NCI-H2196 treated with DMSO at 0.1 percent for 48 hours (cell line): ENCODE measurements at regions not wholly inside any gene's neighbourhood (a gene's known extent, or its start where the extent isn't known, plus 50 kb on each side); places are given as distances from the start of the nearest gene placed in this dataset.
"Not testable (repeated sequence)": the region's sequence is repeated elsewhere in the genome, so short reads cannot be mapped to it uniquely, and the experiment has no call there.

Experiments used
- DNase-seq: peaks from one replicate; lab custom pipeline; 2025; ENCODE audit not compliant: unreplicated experiment; lab: John Stamatoyannopoulos, UW

- DNase-seq, result not testable (repeated sequence)
These were observed 160.0 kb downstream of the FOXL1 start for GRCh38 chr16:86738322-86738721.

GRCh38 chr16:86739178-86739577, 160.8 kb downstream of the FOXL1 start:
- DNase-seq, result no peak

GRCh38 chr16:86739808-86740207, 161.5 kb downstream of the FOXL1 start:
- no peak for DNase-seq

- no peak for DNase-seq
These were observed 161.9 kb downstream of the FOXL1 start for GRCh38 chr16:86740298-86740697.

- DNase-seq, result no peak
These were observed 162.8 kb downstream of the FOXL1 start for GRCh38 chr16:86740906-86741799.

GRCh38 chr16:86747761-86748160, 169.4 kb downstream of the FOXL1 start:
- no peak for DNase-seq

GRCh38 chr16:86748652-86749051, 170.3 kb downstream of the FOXL1 start:
- no peak for DNase-seq

- DNase-seq, result no peak
These were observed 173.0 kb downstream of the FOXL1 start for GRCh38 chr16:86751076-86752030.

GRCh38 chr16:86752582-86753175, 174.3 kb downstream of the FOXL1 start:
- no peak for DNase-seq

- no peak for DNase-seq
These were observed 175.1 kb downstream of the FOXL1 start for GRCh38 chr16:86753399-86753798.

- no peak for DNase-seq
These were observed 177.2 kb downstream of the FOXL1 start for GRCh38 chr16:86755571-86756006.

- no peak for DNase-seq
These were observed 178.7 kb downstream of the FOXL1 start for GRCh38 chr16:86756882-86757703.

GRCh38 chr16:86757704-86758040, 179.3 kb downstream of the FOXL1 start:
- DNase-seq, result no peak

- DNase-seq, result no peak
These were observed 180.6 kb downstream of the FOXL1 start for GRCh38 chr16:86758932-86759331.

GRCh38 chr16:86761111-86762031, 183.0 kb downstream of the FOXL1 start:
- DNase-seq, result no peak

GRCh38 chr16:86762095-86762494, 183.7 kb downstream of the FOXL1 start:
- DNase-seq, result no peak

GRCh38 chr16:86763819-86764218, 185.5 kb downstream of the FOXL1 start:
- DNase-seq, result no peak

GRCh38 chr16:86764551-86764950, 186.2 kb downstream of the FOXL1 start:
- no peak for DNase-seq

GRCh38 chr16:86765389-86766026, 187.2 kb downstream of the FOXL1 start:
- DNase-seq, result no peak
